Hematopoietic multipotent progenitor cell treated with erythropoietin and hydrocortisone succinate and interleukin-3 and kit ligand, for 17 days (in vitro differentiated cells): ENCODE measurements at regions not wholly inside any gene's neighbourhood (a gene's known extent, or its start where the extent isn't known, plus 50 kb on each side); places are given as distances from the start of the nearest gene placed in this dataset.

ENCODE experiments used
- DNase-seq: peaks from one replicate; pipeline ENCODE4 v3.0.0-alpha.2; 2015; ENCODE audit warnings: low spot score

GRCh38 chr22:48577014-48577690 is 1250.5 kb downstream of the BRD1 start:
- no peak for DNase-seq

- no peak for DNase-seq
Measured at GRCh38 chr22:48576333-48577013, 1251.2 kb downstream of the BRD1 start.

GRCh38 chr22:48575618-48576332 is 1251.9 kb downstream of the BRD1 start:
- no peak for DNase-seq

GRCh38 chr22:48574776-48575617 is 1252.7 kb downstream of the BRD1 start:
- no peak for DNase-seq

GRCh38 chr22:48573766-48574165 is 1253.9 kb downstream of the BRD1 start:
- DNase-seq = no peak

GRCh38 chr22:48572951-48573350 is 1254.7 kb downstream of the BRD1 start:
- DNase-seq = no peak

- no peak for DNase-seq
Measured at GRCh38 chr22:48570912-48571311, 1256.8 kb downstream of the BRD1 start.

GRCh38 chr22:48569476-48570233 is 1258.0 kb downstream of the BRD1 start:
- DNase-seq = no peak

GRCh38 chr22:48568736-48569330 is 1258.8 kb downstream of the BRD1 start:
- DNase-seq = no peak

- DNase-seq = no peak
Measured at GRCh38 chr22:48567213-48567975, 1260.3 kb downstream of the BRD1 start.

GRCh38 chr22:48566741-48567140 is 1260.9 kb downstream of the BRD1 start:
- no peak for DNase-seq

GRCh38 chr22:48565901-48566501 is 1261.7 kb downstream of the BRD1 start:
- DNase-seq = no peak

- no peak for DNase-seq
Measured at GRCh38 chr22:48564995-48565394, 1262.7 kb downstream of the BRD1 start.

- DNase-seq = no peak
Measured at GRCh38 chr22:48563966-48564330, 1263.7 kb downstream of the BRD1 start.

GRCh38 chr22:48563118-48563965 is 1264.3 kb downstream of the BRD1 start:
- no peak for DNase-seq

GRCh38 chr22:48561676-48562075 is 1266.0 kb downstream of the BRD1 start:
- DNase-seq = no peak

GRCh38 chr22:48560836-48561235 is 1266.8 kb downstream of the BRD1 start:
- DNase-seq = no peak

GRCh38 chr22:48560389-48560751 is 1267.3 kb downstream of the BRD1 start:
- DNase-seq = no peak
